Loucy (cell line): ENCODE measurements at regions not wholly inside any gene's neighbourhood (a gene's known extent, or its start where the extent isn't known, plus 50 kb on each side); places are given as distances from the start of the nearest gene placed in this dataset.

Source experiments
- H2AFZ ChIP-seq: fragments of 200-600 bp; sonication (generic); 2 replicates; pipeline ENCODE4 v1.6.0; 2016; ENCODE audit warnings: antibody characterized with exemption, mild to moderate bottlenecking, low read length, moderate library complexity
- H3F3A ChIP-seq: fragments of 200-600 bp; 2 replicates; pipeline ENCODE4 v1.6.0; 2016; ENCODE audit warnings: antibody characterized with exemption, low read depth, mild to moderate bottlenecking
- H3K27me3 ChIP-seq: fragments of 200-600 bp; sonication (generic); 2 replicates; pipeline ENCODE4 v1.6.1; 2014; ENCODE audit warnings: low read length, mild to moderate bottlenecking; ENCODE audit not compliant: insufficient read depth, poor library complexity, severe bottlenecking
- H3K36me3 ChIP-seq: fragments of 200-600 bp; sonication (generic); 2 replicates; pipeline ENCODE4 v1.6.1; 2016; ENCODE audit warnings: low read length; ENCODE audit not compliant: insufficient read depth
- H3K4me1 ChIP-seq: fragments of 200-600 bp; sonication (generic); 2 replicates; pipeline ENCODE4 v1.5.1; 2014; ENCODE audit warnings: low read length, mild to moderate bottlenecking; ENCODE audit not compliant: insufficient read depth, poor library complexity, severe bottlenecking
- H3K4me2 ChIP-seq: fragments of 200-600 bp; sonication (generic); 2 replicates; pipeline ENCODE4 v1.6.0; 2014; ENCODE audit warnings: antibody characterized with exemption, low read length, low read depth, mild to moderate bottlenecking; ENCODE audit not compliant: poor library complexity, severe bottlenecking
- H3K4me3 ChIP-seq: fragments of 200-600 bp; sonication (generic); 2 replicates; pipeline ENCODE4 v1.5.1; 2014; ENCODE audit warnings: low read length, mild to moderate bottlenecking, mixed read lengths; ENCODE audit not compliant: poor library complexity, severe bottlenecking
- H3K79me2 ChIP-seq: fragments of 200-600 bp; sonication (generic); 2 replicates; pipeline ENCODE4 v1.6.1; 2014; ENCODE audit warnings: low read length; ENCODE audit not compliant: insufficient read depth
- H3K9ac ChIP-seq: fragments of 200-600 bp; sonication (generic); 2 replicates; pipeline ENCODE4 v1.6.0; 2014; ENCODE audit warnings: mild to moderate bottlenecking, low read depth, low read length, moderate library complexity; ENCODE audit not compliant: poor library complexity, severe bottlenecking
- H3K9me2 ChIP-seq: fragments of 200-600 bp; sonication (generic); replicated peaks from 2 replicates; pipeline ENCODE4 v1.6.1; 2016; ENCODE audit warnings: low read depth, low read length, mixed read lengths
- H3K9me3 ChIP-seq: fragments of 200-600 bp; sonication (generic); 2 replicates; pipeline ENCODE4 v1.6.1; 2014; ENCODE audit warnings: mild to moderate bottlenecking, antibody characterized with exemption, low read length, low read depth; ENCODE audit not compliant: insufficient read depth
- H4K20me1 ChIP-seq: fragments of 200-600 bp; sonication (generic); 2 replicates; pipeline ENCODE4 v1.6.0; 2014; ENCODE audit warnings: antibody characterized with exemption, low read length, mild to moderate bottlenecking; ENCODE audit not compliant: insufficient read depth, poor library complexity, severe bottlenecking
- CTCF ChIP-seq: fragments of 200-600 bp; sonication (generic); conservative IDR thresholded peaks from 2 replicates; pipeline ENCODE4 v1.5.1; 2014; ENCODE audit warnings: mild to moderate bottlenecking, antibody characterized with exemption, low read length
- EZH2phosphoT487 ChIP-seq: fragments of 200-600 bp; IDR thresholded peaks from 2 replicates; pipeline ENCODE4 v1.6.1; 2018; ENCODE audit warnings: antibody characterized with exemption, mild to moderate bottlenecking, moderate library complexity, borderline replicate concordance

DNA sequence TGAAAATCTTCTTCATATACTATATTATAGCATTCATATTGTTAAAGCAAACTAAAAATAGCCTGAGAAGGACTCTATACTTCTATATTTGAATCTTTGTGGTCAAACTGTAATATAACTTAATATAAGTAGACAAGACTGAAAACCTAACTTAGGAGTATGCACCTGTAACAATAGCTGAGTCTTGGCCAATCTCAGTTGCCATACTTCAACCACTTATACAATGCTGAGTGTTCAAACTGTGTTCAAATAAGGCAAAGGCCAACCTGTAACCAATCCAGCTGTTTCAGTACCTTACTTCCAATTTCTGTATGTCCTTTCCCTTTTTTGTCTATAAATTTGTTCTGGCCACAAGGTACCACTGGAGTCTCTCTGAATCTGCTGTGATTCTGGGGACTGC, 1360.8 kb upstream of the CDH9 start:
- H3K4me2 ChIP-seq: no peak overlapping the region
- no peaks in the 10 kb centered on the region for H3K9me2 ChIP-seq
- H3K9me3 ChIP-seq: no peaks in the 10 kb centered on the region
- no peak overlapping the region for H3K4me3 ChIP-seq
- H3K4me1 ChIP-seq: no peaks in the 10 kb centered on the region
- TF ChIP-seq EZH2phosphoT487: no peak
- no peak for TF ChIP-seq CTCF
- H3K36me3 ChIP-seq: no peaks in the 10 kb centered on the region
- H2AFZ ChIP-seq: no peak overlapping the region
- no peak overlapping the region for H3K9ac ChIP-seq
- no peaks in the 10 kb centered on the region for H4K20me1 ChIP-seq
- no peaks in the 10 kb centered on the region for H3K27me3 ChIP-seq
- no peaks in the 10 kb centered on the region for H3K79me2 ChIP-seq
- no peaks in the 10 kb centered on the region for H3F3A ChIP-seq

DNA sequence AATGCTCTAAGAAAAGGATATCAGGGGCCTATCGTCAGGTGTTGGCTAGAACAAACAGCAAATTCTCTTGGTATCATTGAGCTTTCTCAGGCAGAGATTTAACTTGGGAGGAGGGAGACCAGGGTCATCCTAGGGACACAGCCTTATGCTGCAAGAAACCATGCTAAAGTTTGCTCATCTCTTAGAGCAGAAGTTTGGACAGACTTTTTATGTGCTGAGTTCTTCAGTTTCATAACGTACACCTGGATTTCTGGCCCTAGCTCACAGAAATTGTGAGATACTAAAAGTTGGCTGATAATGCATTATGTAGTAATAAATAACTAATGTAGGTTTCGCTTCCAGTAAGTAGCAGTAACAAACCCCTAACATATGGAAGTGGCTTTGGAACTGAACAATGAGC, 1359.8 kb upstream of the CDH9 start:
- Histone ChIP-seq H3K9ac (no peak overlapping the region), H3K9me3 (no peaks in the 10 kb centered on the region), H4K20me1 (no peaks in the 10 kb centered on the region), H3F3A (no peaks in the 10 kb centered on the region), H3K79me2 (no peaks in the 10 kb centered on the region), H3K4me1 (no peaks in the 10 kb centered on the region), H2AFZ (no peak overlapping the region), H3K27me3 (no peaks in the 10 kb centered on the region), H3K4me3 (no peak overlapping the region), H3K4me2 (no peak overlapping the region), H3K9me2 (no peaks in the 10 kb centered on the region), H3K36me3 (no peaks in the 10 kb centered on the region)
- TF ChIP-seq EZH2phosphoT487 (no peak), CTCF (no peak)

DNA sequence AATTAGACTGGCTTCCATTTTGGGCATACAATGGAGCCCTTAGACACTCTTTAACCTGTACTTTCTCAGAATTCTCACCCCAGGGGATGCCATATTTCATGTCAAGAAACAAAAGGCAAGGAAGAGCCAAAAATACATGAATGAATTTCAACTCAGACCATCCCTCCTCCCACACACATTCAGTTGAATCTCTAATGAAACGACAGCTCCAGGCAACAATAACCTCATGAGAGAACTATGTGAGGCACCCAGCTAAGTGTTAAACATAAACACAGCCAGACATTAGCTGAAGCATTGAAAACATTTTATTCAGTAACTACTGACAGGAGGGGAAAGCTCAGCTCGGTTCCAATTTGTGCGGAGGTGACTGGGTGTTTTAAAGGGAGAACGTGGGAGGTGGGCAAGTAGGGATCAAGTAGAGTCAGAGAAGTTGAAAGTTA, 1359.1 kb upstream of the CDH9 start:
- Histone ChIP-seq H3K9ac (no peak overlapping the region), H3K36me3 (no peaks in the 10 kb centered on the region), H2AFZ (no peak overlapping the region), H3K9me2 (no peaks in the 10 kb centered on the region), H3F3A (no peaks in the 10 kb centered on the region), H3K4me1 (no peaks in the 10 kb centered on the region), H3K27me3 (no peaks in the 10 kb centered on the region), H3K9me3 (no peaks in the 10 kb centered on the region), H3K4me2 (no peak overlapping the region), H4K20me1 (no peaks in the 10 kb centered on the region), H3K4me3 (no peak overlapping the region), H3K79me2 (no peaks in the 10 kb centered on the region)
- no peak for TF ChIP-seq EZH2phosphoT487
- no peak for TF ChIP-seq CTCF
